ENCODE measurements at regions not wholly inside any gene's neighbourhood (a gene's known extent, or its start where the extent isn't known, plus 50 kb on each side); places are given as distances from the start of the nearest gene placed in this dataset.

DNA sequence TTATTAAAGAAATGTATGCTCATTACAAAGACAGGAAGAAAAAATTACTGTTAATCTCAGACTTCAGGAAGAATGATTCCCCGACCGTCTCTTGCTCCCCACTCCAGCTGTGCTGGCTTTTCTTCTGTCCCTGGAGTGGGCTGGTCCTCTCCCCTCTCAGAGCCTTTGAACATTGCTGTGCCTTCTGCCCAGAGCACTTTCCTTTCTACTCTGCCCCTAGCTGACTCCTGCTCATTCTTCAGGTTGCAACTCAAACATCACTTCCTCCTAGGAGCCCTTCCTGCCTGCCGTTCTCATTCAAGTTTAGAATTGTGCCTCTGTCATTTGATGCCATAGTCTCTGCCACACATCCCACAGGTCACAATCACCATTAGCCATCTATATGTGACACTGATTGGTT, 329.5 kb downstream of the MIAT start:
- TF ChIP-seq OSR1 (CRISPR knock-in tag; IDR thresholded peaks at IDR 0.05): no peak
- no peak for TF ChIP-seq ZFP30 (CRISPR knock-in tag; IDR thresholded peaks at IDR 0.05)
- TF ChIP-seq ZFP3 (CRISPR knock-in tag; IDR thresholded peaks at IDR 0.05): no peak; the same call in 1 of the 2 replicates
